Fibroblast of lung (primary cell): ENCODE measurements at regions not wholly inside any gene's neighbourhood (a gene's known extent, or its start where the extent isn't known, plus 50 kb on each side); places are given as distances from the start of the nearest gene placed in this dataset.

Experiments used
- EZH2 ChIP-seq: IDR thresholded peaks from 2 replicates; pipeline ENCODE4 v1.5.1; 2012; ENCODE audit warnings: low read length, control low read depth, mild to moderate bottlenecking; ENCODE audit errors: missing control alignments
- TF ChIP-seq, protein P1 (sequence below), 2 donors: IDR thresholded peaks in 1 of 2; conservative IDR thresholded peaks in 1 of 2; 1 replicate in 1 of 2; 2 replicates in 1 of 2; pipeline ENCODE4 v1.5.1; 2011 to 2012; ENCODE audit warnings: low read length in 2 of 2, control low read depth in 1 of 2, inconsistent platforms in 1 of 2, low read depth in 1 of 2, mild to moderate bottlenecking in 1 of 2

DNA sequence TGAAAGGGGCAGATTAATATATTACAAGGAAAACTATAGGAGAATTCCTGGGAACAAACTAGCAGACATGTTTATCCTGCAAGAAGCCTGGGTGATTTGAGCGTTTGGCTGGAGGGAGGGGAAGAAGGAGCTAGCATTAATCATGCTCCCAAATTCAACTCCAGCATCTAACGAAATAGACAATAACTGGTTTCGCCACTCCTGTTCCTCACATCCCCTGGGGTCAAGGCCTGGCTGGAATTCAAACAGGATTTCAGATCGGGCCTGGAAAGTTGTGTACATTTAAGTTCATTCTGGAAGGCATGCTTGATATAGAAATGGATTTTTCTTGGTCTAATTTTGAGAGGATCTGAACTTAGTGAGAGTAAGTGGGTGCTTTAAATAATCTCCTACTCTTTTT, 126.1 kb upstream of the CTAGE1 start:
- TF ChIP-seq, protein P1, sequence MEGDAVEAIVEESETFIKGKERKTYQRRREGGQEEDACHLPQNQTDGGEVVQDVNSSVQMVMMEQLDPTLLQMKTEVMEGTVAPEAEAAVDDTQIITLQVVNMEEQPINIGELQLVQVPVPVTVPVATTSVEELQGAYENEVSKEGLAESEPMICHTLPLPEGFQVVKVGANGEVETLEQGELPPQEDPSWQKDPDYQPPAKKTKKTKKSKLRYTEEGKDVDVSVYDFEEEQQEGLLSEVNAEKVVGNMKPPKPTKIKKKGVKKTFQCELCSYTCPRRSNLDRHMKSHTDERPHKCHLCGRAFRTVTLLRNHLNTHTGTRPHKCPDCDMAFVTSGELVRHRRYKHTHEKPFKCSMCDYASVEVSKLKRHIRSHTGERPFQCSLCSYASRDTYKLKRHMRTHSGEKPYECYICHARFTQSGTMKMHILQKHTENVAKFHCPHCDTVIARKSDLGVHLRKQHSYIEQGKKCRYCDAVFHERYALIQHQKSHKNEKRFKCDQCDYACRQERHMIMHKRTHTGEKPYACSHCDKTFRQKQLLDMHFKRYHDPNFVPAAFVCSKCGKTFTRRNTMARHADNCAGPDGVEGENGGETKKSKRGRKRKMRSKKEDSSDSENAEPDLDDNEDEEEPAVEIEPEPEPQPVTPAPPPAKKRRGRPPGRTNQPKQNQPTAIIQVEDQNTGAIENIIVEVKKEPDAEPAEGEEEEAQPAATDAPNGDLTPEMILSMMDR (conservative IDR thresholded peaks at IDR 0.05 in 1 of 2, IDR thresholded peaks at IDR 0.05 in 1 of 2; ENCODE audit: low read depth in 1 of 2, low read length in 2 of 2), result no peak
- TF ChIP-seq EZH2, result no peak
